ENCODE measurements at regions not wholly inside any gene's neighbourhood (a gene's known extent, or its start where the extent isn't known, plus 50 kb on each side); places are given as distances from the start of the nearest gene placed in this dataset.

- no peak for DNase-seq
- H3K4me1 ChIP-seq, result peaks cover 0 to 2% (median 0%) of the 10 kb centered on the region in 4 donors
- peaks cover 0 to 22% of the 10 kb centered on the region in 2 donors for H3K27me3 ChIP-seq
- no peak overlapping the region for H3K27ac ChIP-seq
- intact Hi-C loops (cut with DNase I; ENCODE audit: low total_unique reads), result no loop called here
- no peaks in the 10 kb centered on the region for H3K36me3 ChIP-seq
- TF ChIP-seq, protein P1, sequence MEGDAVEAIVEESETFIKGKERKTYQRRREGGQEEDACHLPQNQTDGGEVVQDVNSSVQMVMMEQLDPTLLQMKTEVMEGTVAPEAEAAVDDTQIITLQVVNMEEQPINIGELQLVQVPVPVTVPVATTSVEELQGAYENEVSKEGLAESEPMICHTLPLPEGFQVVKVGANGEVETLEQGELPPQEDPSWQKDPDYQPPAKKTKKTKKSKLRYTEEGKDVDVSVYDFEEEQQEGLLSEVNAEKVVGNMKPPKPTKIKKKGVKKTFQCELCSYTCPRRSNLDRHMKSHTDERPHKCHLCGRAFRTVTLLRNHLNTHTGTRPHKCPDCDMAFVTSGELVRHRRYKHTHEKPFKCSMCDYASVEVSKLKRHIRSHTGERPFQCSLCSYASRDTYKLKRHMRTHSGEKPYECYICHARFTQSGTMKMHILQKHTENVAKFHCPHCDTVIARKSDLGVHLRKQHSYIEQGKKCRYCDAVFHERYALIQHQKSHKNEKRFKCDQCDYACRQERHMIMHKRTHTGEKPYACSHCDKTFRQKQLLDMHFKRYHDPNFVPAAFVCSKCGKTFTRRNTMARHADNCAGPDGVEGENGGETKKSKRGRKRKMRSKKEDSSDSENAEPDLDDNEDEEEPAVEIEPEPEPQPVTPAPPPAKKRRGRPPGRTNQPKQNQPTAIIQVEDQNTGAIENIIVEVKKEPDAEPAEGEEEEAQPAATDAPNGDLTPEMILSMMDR (IDR thresholded peaks at IDR 0.05), result no peak
- no peaks in the 10 kb centered on the region for H3K9me3 ChIP-seq
- no peak overlapping the region for H3K4me3 ChIP-seq
Observed at GRCh38 chr17:72025113-72025512, 95.7 kb upstream of the SOX9 start.

- Histone ChIP-seq H3K36me3 (no peaks in the 10 kb centered on the region), H3K9me3 (no peaks in the 10 kb centered on the region), H3K27ac (no peak overlapping the region), H3K4me3 (peak overlapping the region; percentile 28 to 57), H3K4me1 (peaks cover 0 to 8% (median 0%) of the 10 kb centered on the region in 4 donors), H3K27me3 (peaks cover 0 to 16% of the 10 kb centered on the region in 2 donors)
- DNase-seq, result no peak
- intact Hi-C loops (cut with DNase I; ENCODE audit: low total_unique reads), result no loop called here
- TF ChIP-seq, protein P1 (IDR thresholded peaks at IDR 0.05), result peak; percentile 18 to 34
Observed at GRCh38 chr17:72030067-72030899, 90.5 kb upstream of the SOX9 start.

- no peaks in the 10 kb centered on the region for H3K36me3 ChIP-seq
- TF ChIP-seq, protein P1 (IDR thresholded peaks at IDR 0.05), result no peak
- peaks cover 0 to 16% of the 10 kb centered on the region in 2 donors for H3K27me3 ChIP-seq
- no peak overlapping the region for H3K27ac ChIP-seq
- no peak overlapping the region for H3K4me3 ChIP-seq
- DNase-seq, result no peak
- intact Hi-C loops (cut with DNase I; ENCODE audit: low total_unique reads), result no loop called here
- no peaks in the 10 kb centered on the region for H3K9me3 ChIP-seq
- H3K4me1 ChIP-seq, result peaks cover 0 to 8% (median 0%) of the 10 kb centered on the region in 4 donors
Observed at GRCh38 chr17:72031219-72031884, 89.5 kb upstream of the SOX9 start.

GRCh38 chr17:72033334-72033733 lies 87.5 kb upstream of the SOX9 start:
- peaks cover 0 to 8% (median 0%) of the 10 kb centered on the region in 4 donors for H3K4me1 ChIP-seq
- H3K4me3 ChIP-seq, result no peak overlapping the region
- DNase-seq, result no peak
- no peaks in the 10 kb centered on the region for H3K36me3 ChIP-seq
- intact Hi-C loops (cut with DNase I; ENCODE audit: low total_unique reads), result no loop called here
- TF ChIP-seq, protein P1 (IDR thresholded peaks at IDR 0.05), result no peak
- H3K9me3 ChIP-seq, result no peaks in the 10 kb centered on the region
- H3K27ac ChIP-seq, result no peak overlapping the region
- H3K27me3 ChIP-seq, result peaks cover 0 to 14% of the 10 kb centered on the region in 2 donors

- H3K27ac ChIP-seq, result no peak overlapping the region
- TF ChIP-seq, protein P1 (IDR thresholded peaks at IDR 0.05), result no peak
- H3K27me3 ChIP-seq, result peaks cover 0 to 9% of the 10 kb centered on the region in 2 donors
- H3K4me3 ChIP-seq, result no peak overlapping the region
- H3K4me1 ChIP-seq, result peaks cover 0 to 8% (median 0%) of the 10 kb centered on the region in 4 donors
- no peak for DNase-seq
- H3K9me3 ChIP-seq, result no peaks in the 10 kb centered on the region
- intact Hi-C loops (cut with DNase I; ENCODE audit: low total_unique reads), result no loop called here
- H3K36me3 ChIP-seq, result no peaks in the 10 kb centered on the region
Observed at GRCh38 chr17:72034000-72034399, 86.8 kb upstream of the SOX9 start.

All from tibial artery (tissue), 4 donors.